BJ (cell line): ENCODE measurements at regions not wholly inside any gene's neighbourhood (a gene's known extent, or its start where the extent isn't known, plus 50 kb on each side); places are given as distances from the start of the nearest gene placed in this dataset.

ENCODE experiments used
- CTCF ChIA-PET: fragments of 350-600 bp; formaldehyde crosslinking; extraction: SDS; loops from one replicate; lab custom pipeline; 2021; ENCODE audit warnings: antibody characterized with exemption, inconsistent platforms; lab: Yijun Ruan, JAX
- POLR2A ChIA-PET: fragments of 300-600 bp; sonication (Branson Sonifier 250); formaldehyde crosslinking; extraction: SDS; loops from one replicate; lab custom pipeline; 2021; ENCODE audit warnings: antibody characterized with exemption; lab: Charles Lee
- DNase-seq: peaks from one replicate; pipeline ENCODE4 v3.0.0-alpha.2; 2011; ENCODE audit warnings: low read depth
- H3K27me3 ChIP-seq: 2 replicates; pipeline ENCODE4 v1.6.0; 2011; ENCODE audit warnings: low read length; ENCODE audit not compliant: control insufficient read depth, insufficient read depth
- H3K36me3 ChIP-seq: 2 replicates; pipeline ENCODE4 v1.5.1; 2011; ENCODE audit warnings: low read length; ENCODE audit not compliant: control insufficient read depth, insufficient read depth
- H3K4me3 ChIP-seq: 2 replicates; pipeline ENCODE4 v1.5.1; 2011; ENCODE audit warnings: low read depth, mild to moderate bottlenecking, control low read depth, low read length
- CTCF ChIP-seq: IDR thresholded peaks from 2 replicates; pipeline ENCODE4 v1.5.1; 2011; ENCODE audit warnings: low read depth, mild to moderate bottlenecking, control low read depth, inconsistent platforms, low read length, moderate library complexity; ENCODE audit not compliant: insufficient read depth

GRCh38 chr18:39779926-39780325, 2175.1 kb upstream of the PIK3C3 start:
- ChIA-PET POLR2A (no interaction called here), CTCF (no interaction called here)
- Histone ChIP-seq H3K27me3 (no peaks in the 10 kb centered on the region), H3K4me3 (no peak overlapping the region), H3K36me3 (no peaks in the 10 kb centered on the region)
- no peak for TF ChIP-seq CTCF
- DNase-seq: no peak

- no peak for TF ChIP-seq CTCF
- Histone ChIP-seq H3K27me3 (no peaks in the 10 kb centered on the region), H3K4me3 (no peak overlapping the region), H3K36me3 (no peaks in the 10 kb centered on the region)
- ChIA-PET CTCF (interaction anchor here (1.1 kb wide), 1 partner anchor 17 kb away, joined by 3 read pairs; no protein-coding TSS in a partner anchor), POLR2A (no interaction called here)
- no peak for DNase-seq
Measured at GRCh38 chr18:39776766-39777165, 2178.3 kb upstream of the PIK3C3 start.

GRCh38 chr18:39774957-39775598, 2180.0 kb upstream of the PIK3C3 start:
- TF ChIP-seq CTCF: no peak
- POLR2A ChIA-PET: no interaction called here
- Histone ChIP-seq H3K4me3 (no peak overlapping the region), H3K36me3 (no peaks in the 10 kb centered on the region), H3K27me3 (no peaks in the 10 kb centered on the region)
- CTCF ChIA-PET: no interaction called here
- DNase-seq: no peak

- no peaks in the 10 kb centered on the region for H3K27me3 ChIP-seq
- POLR2A ChIA-PET: no interaction called here
- no peak overlapping the region for H3K4me3 ChIP-seq
- no peak for DNase-seq
- CTCF ChIA-PET: no interaction called here
- TF ChIP-seq CTCF: no peak
- H3K36me3 ChIP-seq: no peaks in the 10 kb centered on the region
Measured at GRCh38 chr18:39773646-39774045, 2181.4 kb upstream of the PIK3C3 start.

- TF ChIP-seq CTCF: no peak
- no peak overlapping the region for H3K4me3 ChIP-seq
- no peaks in the 10 kb centered on the region for H3K36me3 ChIP-seq
- no peaks in the 10 kb centered on the region for H3K27me3 ChIP-seq
- DNase-seq: no peak
- ChIA-PET CTCF (no interaction called here), POLR2A (no interaction called here)
Measured at GRCh38 chr18:39772155-39772919, 2182.7 kb upstream of the PIK3C3 start.
